ENCODE measurements at regions not wholly inside any gene's neighbourhood (a gene's known extent, or its start where the extent isn't known, plus 50 kb on each side); places are given as distances from the start of the nearest gene placed in this dataset.

DNA sequence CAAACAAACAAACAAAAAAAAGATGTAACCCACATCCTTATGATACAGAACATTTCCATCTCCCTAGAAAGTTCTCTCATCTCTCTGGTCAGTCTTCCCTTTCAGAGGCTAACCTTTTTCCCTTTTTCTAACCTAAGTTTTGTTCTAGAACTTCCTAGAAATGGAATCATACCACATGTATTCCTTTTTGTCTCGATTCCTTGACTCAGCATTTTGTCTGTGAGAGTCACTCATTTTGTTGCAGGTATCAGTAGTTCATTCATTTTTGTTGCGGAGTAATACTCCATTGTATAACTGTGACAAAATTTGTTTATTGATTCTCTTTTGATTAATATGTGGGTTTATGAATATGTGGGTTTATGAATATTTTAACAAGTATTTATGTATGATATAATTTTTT is 400.0 kb upstream of the PDE4D start:
- no peak for TF ChIP-seq POLR2A (IDR thresholded peaks at IDR 0.05)
- TF ChIP-seq POLR2AphosphoS5 (IDR thresholded peaks at IDR 0.05) = no peak
- TF ChIP-seq EP300 (IDR thresholded peaks at IDR 0.05) = no peak
- TF ChIP-seq, protein P1, sequence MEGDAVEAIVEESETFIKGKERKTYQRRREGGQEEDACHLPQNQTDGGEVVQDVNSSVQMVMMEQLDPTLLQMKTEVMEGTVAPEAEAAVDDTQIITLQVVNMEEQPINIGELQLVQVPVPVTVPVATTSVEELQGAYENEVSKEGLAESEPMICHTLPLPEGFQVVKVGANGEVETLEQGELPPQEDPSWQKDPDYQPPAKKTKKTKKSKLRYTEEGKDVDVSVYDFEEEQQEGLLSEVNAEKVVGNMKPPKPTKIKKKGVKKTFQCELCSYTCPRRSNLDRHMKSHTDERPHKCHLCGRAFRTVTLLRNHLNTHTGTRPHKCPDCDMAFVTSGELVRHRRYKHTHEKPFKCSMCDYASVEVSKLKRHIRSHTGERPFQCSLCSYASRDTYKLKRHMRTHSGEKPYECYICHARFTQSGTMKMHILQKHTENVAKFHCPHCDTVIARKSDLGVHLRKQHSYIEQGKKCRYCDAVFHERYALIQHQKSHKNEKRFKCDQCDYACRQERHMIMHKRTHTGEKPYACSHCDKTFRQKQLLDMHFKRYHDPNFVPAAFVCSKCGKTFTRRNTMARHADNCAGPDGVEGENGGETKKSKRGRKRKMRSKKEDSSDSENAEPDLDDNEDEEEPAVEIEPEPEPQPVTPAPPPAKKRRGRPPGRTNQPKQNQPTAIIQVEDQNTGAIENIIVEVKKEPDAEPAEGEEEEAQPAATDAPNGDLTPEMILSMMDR (IDR thresholded peaks at IDR 0.05) = no peak
- Histone ChIP-seq H3K4me1 (no peaks in the 10 kb centered on the region), H3K27me3 (no peaks in the 10 kb centered on the region), H3K36me3 (no peaks in the 10 kb centered on the region), H3K9me3 (no peaks in the 10 kb centered on the region), H3K27ac (no peak overlapping the region), H3K4me3 (no peak overlapping the region)
- 94% methylated on average over 2 of the region's 2 CpGs for WGBS
- no peak for DNase-seq (ENCODE audit: low spot score in 2 of 2)

DNA sequence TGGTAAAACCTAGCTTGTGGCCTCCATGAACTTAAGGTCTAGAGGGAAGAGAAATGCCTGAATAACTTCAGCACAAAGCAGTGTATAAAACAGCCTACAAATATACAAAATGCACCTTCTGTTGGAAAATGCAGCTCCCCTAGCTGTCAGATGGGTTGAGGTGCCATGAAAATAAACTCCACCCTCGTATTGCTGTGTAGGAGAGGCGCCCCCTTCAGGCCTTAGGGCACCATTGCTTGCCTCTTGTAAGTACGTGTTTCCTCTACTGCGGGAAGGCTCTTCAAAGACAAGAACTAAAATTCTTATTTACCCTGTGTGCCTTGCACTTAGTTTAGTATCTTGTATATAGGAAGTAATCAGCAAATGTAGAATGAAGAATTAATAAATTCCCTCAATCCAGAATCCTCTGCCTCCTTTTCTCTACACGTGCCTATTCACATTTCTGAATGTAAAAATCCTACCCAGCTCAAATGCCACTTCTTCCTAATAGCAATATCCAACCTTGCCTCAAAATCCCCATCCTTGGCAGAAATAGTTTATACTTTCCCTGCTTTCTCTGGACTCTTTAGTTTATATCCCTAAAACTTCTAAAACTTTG is 393.7 kb upstream of the PDE4D start:
- Histone ChIP-seq H3K27me3 (no peaks in the 10 kb centered on the region), H3K9me3 (no peaks in the 10 kb centered on the region), H3K4me3 (no peak overlapping the region), H3K4me1 (no peaks in the 10 kb centered on the region), H3K36me3 (no peaks in the 10 kb centered on the region), H3K27ac (no peak overlapping the region)
- DNase-seq (ENCODE audit: low spot score in 2 of 2) = no peak
- no peak for TF ChIP-seq EP300 (IDR thresholded peaks at IDR 0.05)
- TF ChIP-seq, protein P1 (IDR thresholded peaks at IDR 0.05) = peak in 1 of 2 donors; percentile 40
- 62% methylated on average over 5 of the region's 5 CpGs for WGBS

DNA sequence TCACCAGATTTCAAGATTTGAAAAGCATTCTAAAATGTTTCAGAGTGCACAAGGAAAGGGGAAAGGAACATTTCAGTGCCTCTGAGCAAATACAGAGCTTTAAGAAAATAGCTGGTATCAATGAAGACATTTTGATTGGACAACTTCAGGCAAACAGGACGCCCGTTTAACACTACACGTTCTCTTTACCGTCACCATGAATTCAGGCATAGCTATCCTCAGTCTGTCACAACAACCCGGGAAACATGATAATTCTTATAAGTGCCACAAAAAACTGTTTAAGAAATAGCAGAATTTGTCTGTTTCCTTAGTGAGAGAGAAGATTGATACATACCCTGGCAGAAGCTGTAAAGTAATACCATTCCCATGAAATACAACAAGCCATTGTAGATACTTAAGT is 392.4 kb upstream of the PDE4D start:
- Histone ChIP-seq H3K4me3 (no peak overlapping the region), H3K9me3 (no peaks in the 10 kb centered on the region), H3K36me3 (no peaks in the 10 kb centered on the region), H3K27me3 (no peaks in the 10 kb centered on the region), H3K4me1 (no peaks in the 10 kb centered on the region), H3K27ac (no peak overlapping the region)
- 94% methylated on average over 5 of the region's 5 CpGs for WGBS
- no peak for DNase-seq (ENCODE audit: low spot score in 2 of 2)
- no peak for TF ChIP-seq EP300 (IDR thresholded peaks at IDR 0.05)
- no peak for TF ChIP-seq POLR2AphosphoS5 (IDR thresholded peaks at IDR 0.05)
- TF ChIP-seq, protein P1 (IDR thresholded peaks at IDR 0.05) = no peak
- TF ChIP-seq POLR2A (IDR thresholded peaks at IDR 0.05) = no peak

DNA sequence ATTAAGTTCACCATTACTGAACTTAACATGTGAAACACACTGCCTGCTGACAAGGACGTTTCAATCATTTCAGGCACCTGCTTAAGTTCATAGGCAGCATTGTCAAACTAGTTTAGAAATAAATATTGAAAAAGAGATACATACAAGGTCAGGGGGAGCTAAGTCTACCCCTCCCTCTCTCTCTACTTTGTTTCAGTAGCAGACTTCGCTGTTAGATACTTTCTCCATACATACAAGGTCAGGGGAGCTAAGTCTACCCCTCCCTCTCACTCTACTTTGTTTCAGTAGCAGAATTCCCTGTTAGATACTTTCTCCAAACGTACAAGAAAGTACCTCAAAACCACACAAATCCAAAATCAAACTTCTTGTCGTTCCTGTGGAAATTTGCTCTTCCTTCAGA is 387.4 kb upstream of the PDE4D start:
- H3K27me3 ChIP-seq = no peaks in the 10 kb centered on the region
- H3K27ac ChIP-seq = no peak overlapping the region
- no peaks in the 10 kb centered on the region for H3K4me1 ChIP-seq
- H3K9me3 ChIP-seq = no peaks in the 10 kb centered on the region
- no peaks in the 10 kb centered on the region for H3K36me3 ChIP-seq
- 79% methylated on average over 4 of the region's 4 CpGs for WGBS
- no peak for TF ChIP-seq POLR2A (IDR thresholded peaks at IDR 0.05)
- no peak for TF ChIP-seq POLR2AphosphoS5 (IDR thresholded peaks at IDR 0.05)
- no peak for TF ChIP-seq EP300 (IDR thresholded peaks at IDR 0.05)
- TF ChIP-seq, protein P1 (IDR thresholded peaks at IDR 0.05) = no peak
- no peak for DNase-seq (ENCODE audit: low spot score in 2 of 2)
- no peak overlapping the region for H3K4me3 ChIP-seq

DNA sequence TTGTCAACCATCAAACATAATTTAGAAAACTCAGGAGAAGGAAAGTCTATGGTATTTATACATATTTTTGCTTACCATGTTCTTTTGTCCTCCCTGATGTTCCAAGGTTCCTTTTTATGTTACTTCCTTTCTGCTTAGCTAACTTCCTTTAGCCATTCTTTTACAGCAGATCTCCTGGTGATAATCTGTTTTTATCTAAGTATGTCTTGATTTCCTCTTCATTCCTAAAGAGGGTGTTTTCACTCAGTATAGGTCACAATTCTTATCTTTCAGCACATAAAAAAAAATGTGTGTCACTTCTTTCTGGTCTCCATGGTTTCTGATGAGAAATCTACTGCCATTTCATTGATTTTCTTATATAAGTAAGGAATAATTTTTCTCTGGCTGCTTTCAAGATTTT is 384.4 kb upstream of the PDE4D start:
- no peak overlapping the region for H3K4me3 ChIP-seq

More for the DNA sequence above, 384.4 kb upstream of the PDE4D start:
- no peaks in the 10 kb centered on the region for H3K36me3 ChIP-seq
- H3K9me3 ChIP-seq = no peaks in the 10 kb centered on the region
- DNase-seq (ENCODE audit: low spot score in 2 of 2) = no peak
- no peak overlapping the region for H3K27ac ChIP-seq
- H3K4me1 ChIP-seq = no peaks in the 10 kb centered on the region
- TF ChIP-seq, protein P1 (IDR thresholded peaks at IDR 0.05) = no peak
- TF ChIP-seq POLR2AphosphoS5 (IDR thresholded peaks at IDR 0.05) (no peak), EP300 (IDR thresholded peaks at IDR 0.05) (no peak), POLR2A (IDR thresholded peaks at IDR 0.05) (no peak)
- no peaks in the 10 kb centered on the region for H3K27me3 ChIP-seq

Measured in suprapubic skin (tissue), 4 donors.